HepG2 (cell line): ENCODE measurements at regions not wholly inside any gene's neighbourhood (a gene's known extent, or its start where the extent isn't known, plus 50 kb on each side); places are given as distances from the start of the nearest gene placed in this dataset.

ENCODE experiments used
- ELF4 ChIP-seq: sonication (generic); formaldehyde crosslinking; IDR thresholded peaks from 2 replicates; pipeline ENCODE4 v1.5.0; 2020; ENCODE audit warnings: missing genetic modification reagents, mild to moderate bottlenecking, moderate library complexity, borderline replicate concordance
- ETV5 ChIP-seq: IDR thresholded peaks from 2 replicates; pipeline ENCODE4 v1.6.1; 2018; ENCODE audit warnings: missing biosample characterization, missing genetic modification reagents, inconsistent platforms, borderline replicate concordance
- GATA4 ChIP-seq: sonication (generic); IDR thresholded peaks from 2 replicates; pipeline ENCODE4 v1.6.1; 2016; ENCODE audit warnings: antibody characterized with exemption, low read depth, borderline replicate concordance
- HIVEP1 ChIP-seq: sonication (generic); formaldehyde crosslinking; IDR thresholded peaks from 2 replicates; pipeline ENCODE4 v1.4.0; 2020; ENCODE audit warnings: mild to moderate bottlenecking, missing genetic modification reagents
- NCOA5 ChIP-seq: sonication (generic); formaldehyde crosslinking; IDR thresholded peaks from 2 replicates; pipeline ENCODE4 v1.4.0; 2020; ENCODE audit warnings: missing genetic modification reagents
- POLR2A ChIP-seq, 2 experiments: IDR thresholded peaks; 2 replicates each; pipeline ENCODE4 v1.6.1; 2011; ENCODE audit warnings: low read depth in 2 of 2, low read length in 2 of 2, mild to moderate bottlenecking in 1 of 2, moderate library complexity in 1 of 2; ENCODE audit not compliant: insufficient read depth in 1 of 2
- SUZ12 ChIP-seq: fragments of 150-350 bp; IDR thresholded peaks from 2 replicates; pipeline ENCODE4 v1.6.1; 2014; ENCODE audit warnings: low read depth, low read length
- ZBTB3 ChIP-seq: sonication (generic); formaldehyde crosslinking; IDR thresholded peaks from 2 replicates; pipeline ENCODE4 v1.4.0; 2020; ENCODE audit warnings: low read depth, mild to moderate bottlenecking, moderate library complexity, missing genetic modification reagents, borderline replicate concordance
- ZFX ChIP-seq: sonication (generic); formaldehyde crosslinking; IDR thresholded peaks from 2 replicates; pipeline ENCODE4 v1.4.0; 2020; ENCODE audit warnings: mild to moderate bottlenecking, low read depth, missing genetic modification reagents, moderate library complexity
- ZNF792 ChIP-seq: IDR thresholded peaks from 2 replicates; pipeline ENCODE4 v1.6.1; 2016

GRCh38 chr9:26244661-26245451 lies 566.6 kb upstream of the TUSC1 start:
- TF ChIP-seq ZBTB3 (CRISPR knock-in tag) (no peak), NCOA5 (CRISPR knock-in tag) (no peak), HIVEP1 (CRISPR knock-in tag) (no peak), POLR2A (IDR thresholded peaks at IDR 0.05; ENCODE audit: insufficient read depth in 1 of 2, low read depth in 2 of 2, low read length in 2 of 2) (no peak), ZFX (no peak), ZNF792 (CRISPR knock-in tag) (no peak), ETV5 (CRISPR knock-in tag) (no peak), SUZ12 (no peak), GATA4 (no peak), ELF4 (no peak)
